Subcutaneous abdominal adipose tissue (tissue), 5 donors: ENCODE measurements at regions not wholly inside any gene's neighbourhood (a gene's known extent, or its start where the extent isn't known, plus 50 kb on each side); places are given as distances from the start of the nearest gene placed in this dataset.
"Not testable (repeated sequence)": the region's sequence is repeated elsewhere in the genome, so short reads cannot be mapped to it uniquely, and the experiment has no call there.

Experiments
- H3K27ac ChIP-seq: one replicate; pipeline ENCODE4 v1.7.0; 2013; ENCODE audit warnings: low read depth, mild to moderate bottlenecking, inconsistent platforms, low read length, moderate library complexity
- H3K27me3 ChIP-seq, 5 donors: one replicate each; pipeline ENCODE4 v1.7.0; 2013; ENCODE audit warnings: low read length in 5 of 5, inconsistent platforms in 1 of 5; ENCODE audit not compliant: control insufficient read depth in 5 of 5, insufficient read depth in 4 of 5
- H3K36me3 ChIP-seq, 5 donors: one replicate each; pipeline ENCODE4 v1.7.0; 2013; ENCODE audit warnings: low read length in 5 of 5; ENCODE audit not compliant: control insufficient read depth in 5 of 5, insufficient read depth in 5 of 5
- H3K4me1 ChIP-seq, 5 donors: one replicate each; pipeline ENCODE4 v1.7.0; 2013; ENCODE audit warnings: low read length in 5 of 5, mild to moderate bottlenecking in 3 of 5, moderate library complexity in 1 of 5; ENCODE audit not compliant: control insufficient read depth in 5 of 5, insufficient read depth in 5 of 5
- H3K4me3 ChIP-seq, 5 donors: one replicate each; pipeline ENCODE4 v1.7.0; 2013; ENCODE audit warnings: low read length in 5 of 5, low read depth in 1 of 5
- H3K9ac ChIP-seq, 5 donors: one replicate each; pipeline ENCODE4 v1.7.0; 2013; ENCODE audit warnings: low read length in 5 of 5, mild to moderate bottlenecking in 4 of 5, moderate library complexity in 3 of 5
- H3K9me3 ChIP-seq, 5 donors: one replicate each; pipeline ENCODE4 v1.7.0; 2013; ENCODE audit warnings: low read length in 5 of 5; ENCODE audit not compliant: control insufficient read depth in 5 of 5
- donor health status: healthy.
- donor health status: healthy.
- donor health status: healthy.
- donor health status: healthy.
- donor health status: healthy.

DNA sequence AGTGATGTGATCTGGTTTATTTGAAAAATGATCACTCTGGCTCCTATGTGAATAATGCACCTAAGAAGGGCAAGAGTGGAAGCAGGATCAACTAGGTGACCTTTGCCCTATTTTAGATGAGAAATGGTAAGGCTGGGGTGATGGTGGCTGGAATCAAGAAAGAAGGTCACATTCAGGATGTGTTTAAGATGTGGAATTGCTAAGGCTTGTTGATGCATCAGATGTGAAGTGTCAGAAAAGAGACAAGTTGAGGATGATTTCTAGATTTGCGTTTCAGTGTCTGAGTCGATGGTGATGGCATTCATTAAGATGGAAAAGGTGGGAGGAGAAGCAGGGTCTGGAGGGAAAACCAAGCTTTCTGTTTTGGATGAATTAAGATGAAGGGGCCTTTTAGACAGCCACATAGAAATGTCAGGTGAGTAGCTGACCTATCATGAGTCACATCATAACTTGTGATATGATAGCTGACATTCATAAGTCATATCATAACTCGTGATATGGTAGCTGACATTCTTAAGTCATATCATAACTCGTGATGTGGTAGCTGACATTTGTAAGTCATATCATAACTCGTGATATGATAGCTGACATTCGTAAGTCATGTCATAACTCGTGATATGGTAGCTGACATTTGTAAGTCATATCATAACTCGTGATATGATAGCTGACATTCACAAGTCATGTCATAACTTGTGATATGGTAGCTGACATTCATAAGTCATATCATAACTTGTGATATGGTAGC is 101.2 kb upstream of the SEC11C start:
- H3K4me1 ChIP-seq, result peaks cover 0 to 10% (median 8%) of the 10 kb centered on the region in 5 donors
- no peaks in the 10 kb centered on the region for H3K9me3 ChIP-seq
- H3K9ac ChIP-seq, result no peak overlapping the region
- H3K4me3 ChIP-seq, result no peak overlapping the region
- no peak overlapping the region for H3K27ac ChIP-seq
- H3K27me3 ChIP-seq, result no peaks in the 10 kb centered on the region
- no peaks in the 10 kb centered on the region for H3K36me3 ChIP-seq

DNA sequence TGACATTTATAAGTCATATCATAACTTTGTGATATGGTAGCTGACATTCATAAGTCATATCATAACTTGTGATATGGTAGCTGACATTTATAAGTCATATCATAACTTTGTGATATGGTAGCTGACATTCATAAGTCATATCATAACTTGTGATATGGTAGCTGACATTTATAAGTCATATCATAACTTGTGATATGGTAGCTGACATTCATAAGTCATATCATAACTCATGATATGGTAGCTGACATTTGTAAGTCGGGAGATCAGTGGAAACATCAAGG is 100.7 kb upstream of the SEC11C start:
- H3K27me3 ChIP-seq, H3K4me3 ChIP-seq, H3K9me3 ChIP-seq, H3K27ac ChIP-seq, H3K9ac ChIP-seq, H3K36me3 ChIP-seq: not testable (repeated sequence)
- peaks cover 0 to 10% (median 8%) of the 10 kb centered on the region in 5 donors for H3K4me1 ChIP-seq

DNA sequence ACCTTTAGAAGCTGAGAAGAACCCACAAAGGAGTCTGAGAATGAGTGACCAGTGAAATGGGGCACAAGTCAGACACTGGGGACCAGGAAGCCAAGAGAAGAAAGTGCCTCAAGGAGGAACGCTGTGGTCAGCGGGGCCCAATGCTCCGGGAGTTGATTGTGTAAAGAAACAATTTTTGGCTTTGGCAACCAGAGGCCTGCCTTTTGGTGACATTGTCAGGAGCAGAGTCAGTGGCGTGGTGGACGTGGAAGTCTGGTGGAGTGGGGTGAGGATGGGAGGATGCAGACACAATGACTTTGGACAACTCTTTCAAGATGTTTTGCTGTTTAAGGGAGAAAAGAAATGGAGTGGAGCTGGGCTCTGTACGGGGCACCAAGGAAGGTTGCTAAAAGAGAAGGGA is 100.2 kb upstream of the SEC11C start:
- H3K9ac ChIP-seq, result no peak overlapping the region
- H3K4me1 ChIP-seq, result peaks cover 0 to 10% (median 8%) of the 10 kb centered on the region in 5 donors
- H3K27ac ChIP-seq, result no peak overlapping the region
- no peaks in the 10 kb centered on the region for H3K36me3 ChIP-seq
- no peaks in the 10 kb centered on the region for H3K9me3 ChIP-seq
- H3K4me3 ChIP-seq, result no peak overlapping the region
- H3K27me3 ChIP-seq, result no peaks in the 10 kb centered on the region

DNA sequence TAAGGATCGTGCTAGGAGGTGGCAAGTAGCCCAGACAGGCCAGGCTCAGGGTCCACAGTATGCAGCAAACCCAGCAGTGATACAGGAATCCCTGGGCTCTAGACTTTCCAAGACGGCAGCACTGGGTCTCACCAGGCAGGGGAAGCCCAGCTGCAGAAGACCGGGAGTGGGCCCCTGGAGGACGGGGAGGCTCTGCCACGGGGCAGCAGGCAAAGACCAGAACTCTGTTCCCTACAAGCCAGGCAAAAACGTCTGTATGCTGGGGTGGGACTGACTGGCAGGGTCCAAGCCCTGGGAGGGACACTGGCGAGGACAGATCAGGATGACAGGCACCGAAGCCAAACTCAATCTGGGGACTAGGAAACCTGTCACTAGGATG is 98.9 kb upstream of the SEC11C start:
- H3K9ac ChIP-seq, result no peak overlapping the region
- no peak overlapping the region for H3K27ac ChIP-seq
- H3K4me1 ChIP-seq, result peaks cover 0 to 15% (median 8%) of the 10 kb centered on the region in 5 donors
- no peaks in the 10 kb centered on the region for H3K27me3 ChIP-seq
- H3K9me3 ChIP-seq, result no peaks in the 10 kb centered on the region
- H3K36me3 ChIP-seq, result no peaks in the 10 kb centered on the region
- H3K4me3 ChIP-seq, result no peak overlapping the region

DNA sequence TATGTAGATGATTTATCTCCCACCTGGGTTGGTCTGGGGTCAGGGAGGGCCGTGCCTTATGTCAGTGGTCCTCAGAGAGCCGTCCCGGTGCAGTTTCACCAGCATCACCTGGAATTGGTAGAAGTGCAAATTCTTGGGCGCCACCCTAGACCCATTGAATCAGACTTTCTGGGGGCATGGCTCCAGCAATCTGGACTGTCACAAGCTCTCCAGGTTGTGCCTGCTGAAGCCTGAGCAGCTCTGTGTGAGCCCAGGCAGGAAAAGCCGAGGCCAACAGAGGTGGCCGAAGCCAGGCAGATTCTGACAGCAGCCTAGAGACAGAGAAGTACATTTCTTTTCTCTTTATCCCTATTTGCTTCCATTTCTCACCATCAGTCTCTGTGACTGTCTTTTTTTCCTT is 98.4 kb upstream of the SEC11C start:
- Histone ChIP-seq H3K36me3 (no peaks in the 10 kb centered on the region), H3K4me3 (no peak overlapping the region), H3K9me3 (no peaks in the 10 kb centered on the region), H3K4me1 (peaks cover 0 to 15% (median 8%) of the 10 kb centered on the region in 5 donors), H3K9ac (no peak overlapping the region), H3K27me3 (no peaks in the 10 kb centered on the region), H3K27ac (no peak overlapping the region)

DNA sequence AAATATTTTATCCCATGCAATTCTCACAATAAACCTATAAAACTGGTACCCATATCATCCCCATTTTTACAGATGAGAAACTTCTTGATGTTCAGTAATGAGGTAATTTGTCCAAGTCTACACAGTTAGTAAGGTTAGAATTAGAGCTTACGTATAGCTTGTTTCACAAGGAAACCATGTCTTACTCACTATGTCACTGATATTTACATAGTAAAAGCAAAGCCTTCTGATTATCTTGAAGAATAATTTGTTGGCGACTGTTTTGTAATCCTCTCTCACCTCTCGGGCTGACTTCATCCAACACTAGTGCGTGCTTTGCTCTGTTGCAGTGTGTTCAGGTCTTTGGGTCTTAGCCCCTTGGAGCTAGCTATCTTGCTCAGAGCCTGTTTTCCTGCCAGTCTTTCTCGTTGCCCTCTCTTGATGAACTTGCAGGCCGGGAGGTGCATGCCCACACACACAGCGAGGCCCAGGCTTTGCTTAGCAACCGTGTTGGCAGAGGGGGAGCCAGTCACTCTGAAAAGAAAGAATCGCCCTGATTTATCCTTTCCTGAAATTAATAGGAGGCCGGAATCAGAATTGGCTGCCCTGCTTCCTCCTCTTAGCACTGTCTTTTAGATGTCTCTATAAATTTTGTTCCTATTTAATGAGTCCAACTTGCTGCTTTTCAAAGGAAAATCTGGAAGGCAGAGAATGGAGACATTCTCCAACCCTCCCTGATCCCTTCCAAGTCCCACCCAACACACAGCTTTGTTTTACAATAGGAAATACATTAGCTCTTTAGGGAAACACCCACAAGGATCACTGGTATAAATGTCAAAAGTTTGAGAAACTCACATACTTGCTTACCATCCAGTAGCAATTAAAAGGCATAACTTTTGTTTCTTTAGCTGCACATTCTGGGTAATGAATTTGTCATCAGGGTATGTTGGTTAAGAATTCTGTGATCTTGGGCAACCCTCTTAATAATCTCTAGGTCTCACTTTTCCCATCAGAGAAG is 97.6 kb upstream of the SEC11C start:
- H3K27ac ChIP-seq, result peak overlapping the region; percentile 61
- H3K27me3 ChIP-seq, result no peaks in the 10 kb centered on the region
- H3K4me1 ChIP-seq, result peaks cover 0 to 15% (median 8%) of the 10 kb centered on the region in 5 donors
- H3K36me3 ChIP-seq, result no peaks in the 10 kb centered on the region
- H3K4me3 ChIP-seq, result no peak overlapping the region
- H3K9me3 ChIP-seq, result no peaks in the 10 kb centered on the region
- H3K9ac ChIP-seq, result no peak overlapping the region

DNA sequence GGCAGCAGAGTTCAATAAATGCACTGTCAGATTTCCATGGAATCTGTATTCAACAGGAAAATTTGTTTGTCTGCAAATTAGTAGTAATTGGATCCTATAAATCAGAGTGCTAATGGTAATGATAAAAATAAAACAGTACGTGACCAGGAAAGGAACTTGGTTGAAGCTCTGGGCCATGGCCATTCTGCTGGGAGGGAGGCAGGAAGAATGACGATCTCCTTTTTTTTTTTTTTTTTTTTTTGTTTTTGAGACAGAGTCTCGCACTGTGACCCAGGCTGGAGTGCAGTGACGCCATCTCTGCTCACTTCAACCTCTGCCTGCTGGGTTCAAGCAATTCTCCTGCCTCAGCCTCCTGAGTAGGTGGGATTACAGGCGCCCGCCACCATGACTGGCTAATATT is 94.8 kb upstream of the SEC11C start:
- Histone ChIP-seq H3K4me1 (peaks cover 0 to 15% (median 8%) of the 10 kb centered on the region in 5 donors), H3K27ac (no peak overlapping the region), H3K27me3 (no peaks in the 10 kb centered on the region), H3K4me3 (no peak overlapping the region), H3K36me3 (no peaks in the 10 kb centered on the region), H3K9me3 (no peaks in the 10 kb centered on the region), H3K9ac (no peak overlapping the region)

DNA sequence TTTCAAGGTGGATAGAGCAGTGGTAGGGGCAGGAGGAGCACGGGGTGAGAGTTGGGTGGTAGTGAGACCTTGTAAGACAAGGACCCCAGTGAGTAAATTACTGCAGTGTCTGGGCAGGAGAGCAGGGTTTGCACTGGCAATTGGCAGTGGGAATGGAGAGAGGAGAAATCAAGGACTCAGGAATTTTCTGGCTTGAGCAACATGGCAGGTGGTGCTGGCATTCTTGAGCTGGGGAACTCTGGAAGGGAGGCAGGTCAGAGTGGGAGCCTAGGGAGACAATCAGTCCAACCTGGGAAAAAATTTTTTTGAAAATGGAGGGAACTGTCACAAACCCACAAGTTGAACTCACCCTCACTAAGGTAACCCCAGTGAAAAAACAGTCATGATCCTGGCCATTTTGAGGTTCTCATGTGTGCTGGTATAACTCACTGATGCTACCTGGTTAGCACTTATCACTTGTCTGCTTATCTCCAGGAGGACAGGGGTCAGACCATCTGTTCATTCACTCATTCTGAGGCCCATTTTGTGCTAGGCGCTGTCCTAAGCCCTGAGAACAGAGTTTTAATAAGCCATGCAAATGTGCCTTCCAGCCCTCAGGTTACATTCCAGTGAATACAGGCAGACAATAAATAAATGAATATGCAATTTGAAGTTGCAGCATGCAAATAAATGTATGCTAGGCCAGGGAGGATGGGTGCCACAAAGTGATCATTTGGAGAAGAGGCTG is 92.2 kb upstream of the SEC11C start:
- H3K9ac ChIP-seq, result no peak overlapping the region
- peaks cover 0 to 13% (median 11%) of the 10 kb centered on the region in 5 donors for H3K4me1 ChIP-seq
- no peaks in the 10 kb centered on the region for H3K9me3 ChIP-seq
- H3K4me3 ChIP-seq, result no peak overlapping the region
- no peaks in the 10 kb centered on the region for H3K27me3 ChIP-seq
- no peak overlapping the region for H3K27ac ChIP-seq
- no peaks in the 10 kb centered on the region for H3K36me3 ChIP-seq

DNA sequence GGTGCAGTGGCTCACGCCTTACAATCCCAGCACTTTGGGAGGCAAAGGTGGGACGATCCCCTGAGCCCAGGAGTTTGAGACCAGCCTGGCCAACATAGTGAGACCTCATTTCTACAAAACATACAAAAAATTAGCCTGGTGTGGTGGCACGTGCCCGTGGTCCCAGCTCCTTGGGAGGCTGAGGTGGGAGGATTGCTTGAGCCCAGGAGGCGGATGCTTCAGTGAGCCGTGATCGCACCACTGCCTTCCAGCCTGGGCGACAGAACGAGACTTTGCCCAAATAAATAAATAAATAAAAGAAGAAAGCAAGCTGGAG is 91.7 kb upstream of the SEC11C start:
- no peaks in the 10 kb centered on the region for H3K9me3 ChIP-seq
- no peak overlapping the region for H3K9ac ChIP-seq
- peaks cover 0 to 15% (median 15%) of the 10 kb centered on the region in 5 donors for H3K4me1 ChIP-seq
- H3K4me3 ChIP-seq, result no peak overlapping the region
- no peaks in the 10 kb centered on the region for H3K36me3 ChIP-seq
- no peak overlapping the region for H3K27ac ChIP-seq
- H3K27me3 ChIP-seq, result no peaks in the 10 kb centered on the region

DNA sequence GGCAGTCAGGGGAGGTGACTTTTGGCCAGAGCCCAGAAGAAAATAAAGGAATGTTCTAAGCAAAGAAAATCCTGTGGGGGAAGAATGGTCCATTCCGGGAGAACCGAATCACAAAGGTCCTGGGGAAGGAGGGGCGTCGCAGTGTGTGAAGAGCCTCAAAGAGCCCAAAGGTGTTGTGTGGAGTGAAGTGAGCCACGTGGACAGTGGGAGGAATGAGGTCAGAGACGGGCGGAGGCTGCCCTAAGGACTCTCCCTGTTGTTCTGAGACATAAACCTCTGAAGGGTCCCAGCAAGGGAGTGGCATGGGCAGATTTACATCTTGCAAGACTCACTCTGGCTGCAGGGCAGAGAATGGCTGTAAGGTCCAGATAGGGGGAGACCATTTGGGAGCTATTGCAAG is 91.3 kb upstream of the SEC11C start:
- H3K27ac ChIP-seq, result no peak overlapping the region
- no peaks in the 10 kb centered on the region for H3K27me3 ChIP-seq
- H3K9ac ChIP-seq, result no peak overlapping the region
- H3K4me1 ChIP-seq, result peaks cover 0 to 19% (median 19%) of the 10 kb centered on the region in 5 donors
- no peak overlapping the region for H3K4me3 ChIP-seq
- no peaks in the 10 kb centered on the region for H3K36me3 ChIP-seq
- H3K9me3 ChIP-seq, result no peaks in the 10 kb centered on the region
